T-helper 2 cell treated with Interferon-gamma antibody and Interleukin-4, amounts not matched to agents 5 μg/mL and 100 μg/mL, for 36 hours (primary cell): ENCODE measurements at regions not wholly inside any gene's neighbourhood (a gene's known extent, or its start where the extent isn't known, plus 50 kb on each side); places are given as distances from the start of the nearest gene placed in this dataset.

Source experiments
- DNase-seq: peaks from one replicate; pipeline ENCODE4 v3.0.0; 2021; ENCODE audit warnings: low spot score
- H3K27ac Mint-ChIP-seq: one replicate; pipeline ENCODE4 v1.8.0; 2021; ENCODE audit warnings: mild to moderate bottlenecking, mixed read lengths
- H3K27me3 Mint-ChIP-seq: one replicate; pipeline ENCODE4 v1.8.0; 2021; ENCODE audit warnings: low read depth, mixed read lengths
- H3K36me3 Mint-ChIP-seq: one replicate; pipeline ENCODE4 v1.8.0; 2021; ENCODE audit warnings: low read depth, mixed read lengths
- H3K4me1 Mint-ChIP-seq: one replicate; pipeline ENCODE4 v1.8.0; 2021; ENCODE audit warnings: low read depth, mixed read lengths
- H3K4me3 Mint-ChIP-seq: one replicate; pipeline ENCODE4 v1.8.0; 2022; ENCODE audit warnings: mild to moderate bottlenecking, moderate library complexity, mixed read lengths
- H3K9me3 Mint-ChIP-seq: one replicate; pipeline ENCODE4 v1.8.0; 2021; ENCODE audit warnings: mixed read lengths

DNA sequence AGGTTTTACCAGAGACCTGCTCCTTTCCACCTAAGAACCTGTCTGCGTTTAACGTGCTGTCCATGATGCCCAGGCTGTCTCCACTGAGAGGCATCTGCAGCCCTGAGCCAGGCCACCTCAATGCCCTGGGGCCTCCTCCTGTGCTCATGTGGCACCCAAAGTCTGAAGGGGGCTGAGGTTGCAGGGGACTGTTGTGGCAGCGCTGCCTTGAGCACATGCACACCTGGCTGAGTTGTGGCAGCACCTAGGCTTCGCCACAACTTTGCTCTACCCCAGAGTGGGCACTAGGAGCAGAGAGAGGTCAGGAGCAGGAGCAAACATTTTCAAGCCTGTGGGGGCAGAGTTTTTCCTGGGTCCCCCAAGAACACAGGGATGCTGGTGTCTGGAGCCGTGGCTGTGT lies 1527.1 kb downstream of the PLA2G4A start:
- Mint-ChIP-seq H3K4me3 (no peak overlapping the region), H3K4me1 (no peaks in the 10 kb centered on the region), H3K27me3 (no peaks in the 10 kb centered on the region), H3K27ac (no peak overlapping the region), H3K9me3 (peaks cover 25% of the 10 kb centered on the region), H3K36me3 (no peaks in the 10 kb centered on the region)
- DNase-seq, result no peak

DNA sequence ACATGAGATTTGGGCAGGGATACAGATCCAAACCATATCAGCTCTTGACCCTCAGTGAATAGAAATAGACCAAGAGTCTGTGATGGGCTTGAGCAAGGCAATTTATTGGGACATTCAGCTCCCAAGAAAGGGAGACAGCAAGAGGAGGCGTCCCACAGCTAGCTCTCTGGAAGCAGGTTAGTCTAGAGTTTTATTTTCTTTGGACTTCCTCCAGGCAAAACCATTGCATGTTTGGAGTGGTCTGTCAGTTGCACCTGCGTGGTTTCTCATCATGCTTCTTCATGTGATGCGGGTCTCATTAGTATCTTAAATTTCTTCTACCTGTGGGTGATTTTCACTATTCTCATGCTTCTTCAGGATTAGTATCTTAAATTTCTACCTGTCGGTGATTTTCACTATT lies 1530.6 kb downstream of the PLA2G4A start:
- H3K9me3 Mint-ChIP-seq, result peaks cover 28% of the 10 kb centered on the region
- H3K4me1 Mint-ChIP-seq, result no peaks in the 10 kb centered on the region

DNA sequence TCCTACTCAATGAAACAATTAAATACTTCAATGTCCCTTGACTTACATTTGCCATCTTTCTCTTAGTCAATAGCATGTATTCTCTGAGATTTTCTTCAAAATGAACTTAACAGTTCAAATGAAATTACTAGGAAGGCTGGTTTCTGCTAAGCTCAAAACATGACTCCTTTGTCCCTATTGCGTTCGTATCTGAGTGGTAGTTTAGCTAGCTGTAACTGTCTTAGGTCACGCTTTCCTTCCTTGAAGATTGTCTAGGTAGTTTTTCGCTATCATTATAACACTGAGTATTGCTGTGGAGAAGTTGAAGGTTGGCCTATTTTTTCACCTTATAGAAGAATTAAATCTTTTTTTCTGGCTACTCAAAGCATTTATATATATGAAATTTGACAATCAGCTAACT lies 1535.2 kb downstream of the PLA2G4A start:
- DNase-seq, result no peak
- Mint-ChIP-seq H3K27ac (no peak overlapping the region), H3K27me3 (no peaks in the 10 kb centered on the region), H3K4me3 (no peak overlapping the region), H3K4me1 (no peaks in the 10 kb centered on the region), H3K36me3 (no peaks in the 10 kb centered on the region), H3K9me3 (peaks cover 14% of the 10 kb centered on the region)

More for the DNA sequence above, 1530.6 kb downstream of the PLA2G4A start:
- no peak for DNase-seq
- H3K36me3 Mint-ChIP-seq, result no peaks in the 10 kb centered on the region
- H3K27ac Mint-ChIP-seq, result no peak overlapping the region
- H3K27me3 Mint-ChIP-seq, result no peaks in the 10 kb centered on the region
- H3K4me3 Mint-ChIP-seq, result no peak overlapping the region

DNA sequence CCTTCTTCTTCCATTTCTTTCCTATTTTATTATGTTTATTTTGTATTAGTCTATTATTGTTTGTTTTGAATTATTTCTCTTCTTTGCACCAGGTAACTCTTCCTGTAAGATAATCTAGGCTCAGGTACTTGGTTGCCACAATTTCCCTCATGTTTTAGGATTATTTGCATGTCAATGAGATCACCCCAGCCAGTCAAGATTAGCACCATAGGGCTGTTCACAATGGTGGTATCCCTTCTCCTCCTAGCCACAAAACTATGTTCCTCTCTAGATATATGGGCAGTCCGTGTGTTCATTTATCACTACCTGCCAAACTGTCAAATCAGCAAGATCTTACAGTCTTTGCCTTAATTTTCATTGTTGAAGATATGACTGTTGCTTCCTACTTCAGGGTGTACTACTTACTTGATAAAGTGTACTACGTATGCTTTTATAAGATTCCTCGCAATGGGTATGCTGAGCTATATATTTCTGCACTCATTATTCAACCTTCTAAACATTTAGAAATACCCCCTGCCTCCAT lies 1536.2 kb downstream of the PLA2G4A start:
- Mint-ChIP-seq H3K4me3 (no peak overlapping the region), H3K4me1 (no peaks in the 10 kb centered on the region), H3K27ac (no peak overlapping the region), H3K27me3 (no peaks in the 10 kb centered on the region), H3K36me3 (no peaks in the 10 kb centered on the region), H3K9me3 (peaks cover 6% of the 10 kb centered on the region)
- no peak for DNase-seq

DNA sequence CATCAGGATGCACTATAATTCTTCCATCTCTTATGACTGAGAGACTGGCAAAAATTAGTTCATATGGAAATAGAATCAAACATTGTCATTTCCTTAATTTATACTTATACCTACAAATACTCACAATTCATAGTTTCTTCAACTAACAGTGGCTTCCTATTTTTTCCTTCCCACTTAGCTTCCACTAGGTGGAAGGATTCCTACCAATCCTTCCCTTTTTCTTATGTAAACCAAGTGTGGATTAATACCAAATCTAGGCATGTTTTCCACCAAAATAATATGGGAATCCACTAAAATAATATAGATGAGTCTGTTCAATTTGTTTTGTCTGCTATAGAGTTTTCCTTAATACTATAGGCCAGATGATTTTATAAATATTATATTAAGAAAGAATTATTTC lies 1537.1 kb downstream of the PLA2G4A start:
- Mint-ChIP-seq H3K27ac (no peak overlapping the region), H3K27me3 (no peaks in the 10 kb centered on the region), H3K4me3 (no peak overlapping the region), H3K9me3 (peaks cover 6% of the 10 kb centered on the region), H3K36me3 (no peaks in the 10 kb centered on the region), H3K4me1 (no peaks in the 10 kb centered on the region)
- no peak for DNase-seq

DNA sequence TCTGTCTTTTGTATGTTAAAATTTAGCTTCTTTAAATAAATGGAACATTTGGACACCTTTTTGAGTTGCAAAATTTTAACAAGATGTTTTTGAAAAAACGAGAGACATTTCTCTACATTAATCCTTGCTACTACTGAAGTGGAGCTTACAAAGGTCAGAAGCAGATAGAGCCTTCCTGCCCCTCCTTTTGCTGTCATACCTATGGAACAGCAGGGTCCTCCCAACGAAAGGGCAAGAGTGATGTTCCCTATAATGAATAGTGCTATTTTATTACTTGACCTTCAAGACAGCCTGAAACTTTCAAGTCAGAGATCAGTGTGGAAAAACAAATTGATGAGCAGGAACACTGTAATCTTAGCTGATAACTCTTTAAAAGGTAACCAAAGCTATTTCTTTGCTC lies 1538.9 kb downstream of the PLA2G4A start:
- no peaks in the 10 kb centered on the region for H3K36me3 Mint-ChIP-seq
- no peaks in the 10 kb centered on the region for H3K4me1 Mint-ChIP-seq
- no peak for DNase-seq
- no peak overlapping the region for H3K27ac Mint-ChIP-seq
- no peaks in the 10 kb centered on the region for H3K9me3 Mint-ChIP-seq
- H3K4me3 Mint-ChIP-seq, result no peak overlapping the region
- no peaks in the 10 kb centered on the region for H3K27me3 Mint-ChIP-seq

DNA sequence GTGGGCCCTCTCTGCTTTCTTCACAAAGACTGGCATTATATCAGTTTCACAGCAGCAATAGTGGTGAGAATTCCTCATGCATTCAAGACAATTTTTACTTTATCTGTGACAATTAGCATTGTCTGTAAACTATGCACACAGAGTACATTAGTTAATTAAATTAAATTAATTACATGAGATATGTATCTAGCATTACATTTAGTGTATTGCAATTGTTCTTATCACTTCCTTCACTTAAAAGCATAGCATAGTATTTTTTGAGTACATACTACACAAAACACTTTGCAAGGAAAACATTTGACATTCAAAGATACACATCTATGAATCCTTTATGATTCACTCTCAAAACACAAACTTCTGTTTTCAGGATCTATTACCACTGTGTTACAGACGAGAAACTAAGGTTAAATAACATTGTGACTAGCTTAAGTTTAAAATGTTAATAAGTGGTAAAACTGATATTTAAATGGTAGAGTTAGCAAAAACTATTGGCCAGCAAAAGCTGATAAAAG lies 1542.6 kb downstream of the PLA2G4A start:
- Mint-ChIP-seq H3K36me3 (no peaks in the 10 kb centered on the region), H3K27me3 (no peaks in the 10 kb centered on the region), H3K9me3 (peaks cover 10% of the 10 kb centered on the region), H3K4me1 (no peaks in the 10 kb centered on the region), H3K27ac (no peak overlapping the region), H3K4me3 (no peak overlapping the region)
- no peak for DNase-seq

DNA sequence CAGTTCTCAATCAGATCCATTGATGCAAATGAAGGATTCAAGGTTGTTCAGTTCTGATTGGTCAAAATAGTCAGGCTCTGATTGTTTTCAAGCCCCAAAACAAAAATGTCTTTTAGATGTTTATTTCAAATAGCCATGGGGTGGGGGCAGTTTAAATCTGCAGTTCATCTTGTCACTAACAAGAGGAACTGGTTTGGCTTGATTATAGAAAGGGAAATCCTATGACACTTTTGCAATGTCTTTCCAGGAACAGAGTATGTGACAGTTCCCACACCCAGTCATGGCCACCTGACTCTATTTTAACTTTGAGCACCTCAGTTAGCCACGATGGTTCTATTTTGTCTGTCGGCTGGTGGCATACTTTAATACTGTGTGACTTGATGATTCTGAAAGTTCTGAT lies 1544.1 kb downstream of the PLA2G4A start:
- Mint-ChIP-seq H3K4me3 (no peak overlapping the region), H3K4me1 (no peaks in the 10 kb centered on the region), H3K27me3 (no peaks in the 10 kb centered on the region), H3K27ac (no peak overlapping the region), H3K9me3 (peaks cover 10% of the 10 kb centered on the region), H3K36me3 (no peaks in the 10 kb centered on the region)
- no peak for DNase-seq

DNA sequence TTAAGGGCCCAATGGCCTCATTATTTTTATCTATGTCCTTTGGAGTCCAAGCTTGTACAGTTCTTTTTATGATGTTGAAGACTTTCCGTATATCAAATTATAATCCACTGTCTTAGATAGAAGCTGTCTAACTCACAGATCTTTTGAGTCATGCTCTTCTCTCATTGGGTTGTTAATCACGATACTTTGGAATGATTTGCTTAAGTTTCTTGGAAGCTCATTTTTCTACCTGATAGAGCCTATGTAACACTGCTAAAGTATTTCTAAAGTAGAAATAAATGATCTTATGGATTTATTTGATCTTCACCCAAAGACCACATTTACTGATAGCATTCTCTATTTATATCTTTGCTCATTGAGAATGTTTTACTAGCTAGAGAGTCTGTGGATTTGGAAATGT lies 1554.1 kb downstream of the PLA2G4A start:
- no peak for DNase-seq
- Mint-ChIP-seq H3K36me3 (no peaks in the 10 kb centered on the region), H3K27ac (no peak overlapping the region), H3K9me3 (no peaks in the 10 kb centered on the region), H3K4me3 (no peak overlapping the region), H3K4me1 (no peaks in the 10 kb centered on the region), H3K27me3 (no peaks in the 10 kb centered on the region)

DNA sequence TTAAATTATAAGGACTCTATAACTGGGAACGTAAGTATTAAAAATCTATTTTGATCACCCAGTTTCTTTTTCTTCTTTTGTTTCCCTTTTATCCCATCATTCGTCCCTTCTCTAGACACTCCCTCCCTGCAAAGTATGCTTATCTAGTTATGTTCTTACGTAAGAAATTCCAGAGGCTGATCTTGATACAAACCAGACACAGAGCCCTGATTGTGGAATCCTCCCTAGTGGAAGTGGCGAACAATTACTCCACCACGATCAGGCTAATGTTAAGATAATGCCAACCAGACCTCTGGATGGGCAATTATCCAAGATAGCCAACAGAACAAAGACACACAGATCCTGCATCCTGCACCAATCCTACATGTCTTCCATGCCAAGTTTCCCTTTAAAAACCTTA lies 1557.4 kb downstream of the PLA2G4A start:
- no peak for DNase-seq
- Mint-ChIP-seq H3K27me3 (no peaks in the 10 kb centered on the region), H3K4me3 (no peak overlapping the region), H3K9me3 (peaks cover 9% of the 10 kb centered on the region), H3K27ac (no peak overlapping the region), H3K4me1 (no peaks in the 10 kb centered on the region), H3K36me3 (no peaks in the 10 kb centered on the region)

DNA sequence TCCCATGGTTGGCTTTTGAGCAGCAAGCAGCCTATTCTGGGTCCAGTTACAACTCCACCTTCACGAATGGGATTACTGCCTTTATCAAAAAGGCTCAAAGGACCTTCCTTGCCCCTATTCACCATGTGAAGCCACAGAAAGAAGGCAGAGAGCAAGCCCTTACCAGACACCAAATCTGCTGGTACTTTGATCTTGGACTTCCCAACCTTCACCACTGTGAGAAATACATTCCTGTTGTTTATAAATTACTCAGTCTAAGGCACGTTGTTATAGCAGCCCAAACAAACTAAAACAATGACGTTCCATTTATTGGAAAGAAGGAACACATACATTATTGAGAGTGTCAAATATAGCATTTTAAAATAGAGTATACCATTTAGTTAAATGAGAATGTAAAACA lies 1557.9 kb downstream of the PLA2G4A start:
- Mint-ChIP-seq H3K9me3 (peaks cover 9% of the 10 kb centered on the region), H3K27ac (no peak overlapping the region), H3K27me3 (no peaks in the 10 kb centered on the region), H3K4me3 (no peak overlapping the region), H3K36me3 (no peaks in the 10 kb centered on the region), H3K4me1 (no peaks in the 10 kb centered on the region)
- no peak for DNase-seq

DNA sequence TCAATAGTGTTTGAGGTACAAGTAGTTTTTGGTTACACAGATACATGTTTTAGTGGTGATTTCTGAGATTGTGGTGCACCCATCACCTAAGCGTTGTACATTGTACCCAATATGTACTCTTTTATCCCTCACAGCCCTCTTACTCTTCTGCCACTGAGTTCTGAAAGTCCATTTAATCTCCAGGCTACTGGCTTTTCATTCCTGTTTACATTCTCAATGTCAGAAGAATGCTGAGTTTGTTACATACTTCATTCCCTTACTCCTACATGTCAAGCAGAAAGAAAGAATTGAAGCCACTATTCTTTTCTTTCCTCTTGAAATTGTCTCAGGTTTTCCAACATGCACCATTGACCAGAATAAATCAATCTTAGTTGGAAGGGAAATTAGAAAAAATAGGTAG lies 1565.9 kb downstream of the PLA2G4A start:
- Mint-ChIP-seq H3K27me3 (no peaks in the 10 kb centered on the region), H3K9me3 (peaks cover 13% of the 10 kb centered on the region), H3K36me3 (no peaks in the 10 kb centered on the region), H3K4me3 (no peak overlapping the region), H3K4me1 (no peaks in the 10 kb centered on the region), H3K27ac (no peak overlapping the region)
- DNase-seq, result no peak

DNA sequence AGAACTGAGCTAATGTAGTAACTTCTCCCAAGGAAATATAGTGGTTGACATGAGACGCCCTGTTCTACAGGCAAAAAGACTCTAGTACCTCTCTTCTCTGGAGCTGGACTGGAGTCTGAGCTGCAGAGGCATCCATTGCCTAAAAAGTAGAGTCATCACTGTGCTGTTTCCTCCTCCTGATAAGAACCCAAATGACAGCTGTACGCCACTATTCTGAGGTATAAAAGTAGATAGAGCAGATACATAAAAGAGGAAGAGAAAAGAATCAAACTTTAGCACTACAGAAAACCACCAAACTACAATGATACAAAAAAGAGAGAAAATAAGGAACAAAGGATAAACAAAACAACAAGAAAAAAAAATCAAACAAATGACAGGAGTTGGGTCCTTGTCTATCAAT lies 1568.8 kb downstream of the PLA2G4A start:
- peaks cover 14% of the 10 kb centered on the region for H3K9me3 Mint-ChIP-seq
- no peaks in the 10 kb centered on the region for H3K4me1 Mint-ChIP-seq
- no peaks in the 10 kb centered on the region for H3K27me3 Mint-ChIP-seq
- no peaks in the 10 kb centered on the region for H3K36me3 Mint-ChIP-seq
- H3K4me3 Mint-ChIP-seq, result no peak overlapping the region
- no peak overlapping the region for H3K27ac Mint-ChIP-seq
- DNase-seq, result no peak

DNA sequence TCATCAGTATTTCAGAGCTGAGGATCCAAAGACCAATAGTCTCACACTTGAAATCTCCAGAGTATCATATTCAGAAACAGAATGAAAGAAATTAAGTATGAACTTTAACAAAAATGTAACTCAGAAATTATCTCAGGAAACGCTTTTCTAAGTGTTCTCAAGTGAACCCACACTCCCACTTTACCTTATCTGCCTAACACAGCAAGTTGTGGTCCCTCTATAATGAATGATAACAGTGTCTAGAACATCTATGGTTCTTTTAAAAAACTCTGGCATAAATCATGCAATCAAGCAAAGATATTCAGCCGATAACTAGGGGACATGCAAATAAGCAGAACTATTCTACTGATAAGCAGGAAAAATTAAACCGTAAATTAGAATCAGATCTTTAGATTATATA lies 1574.2 kb downstream of the PLA2G4A start:
- no peak overlapping the region for H3K27ac Mint-ChIP-seq

DNA sequence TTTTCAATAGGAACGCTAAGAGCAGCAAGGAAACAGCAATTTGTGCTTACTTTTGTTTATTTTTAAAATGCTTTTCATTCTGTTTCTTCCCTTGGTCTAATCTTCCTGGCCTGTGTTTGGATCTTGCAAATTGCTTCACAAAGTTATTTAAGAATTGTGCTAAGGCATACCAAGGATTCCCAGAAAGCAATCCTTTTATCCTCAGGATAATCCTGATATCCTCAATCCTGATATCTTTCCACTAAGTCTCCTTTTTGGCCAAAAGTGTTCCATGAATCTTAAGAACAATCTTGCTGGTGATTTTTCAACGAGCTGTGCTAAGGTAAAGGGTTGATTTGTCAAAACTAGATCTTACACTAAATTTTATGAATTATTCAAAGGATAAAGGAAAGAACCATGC lies 1577.9 kb downstream of the PLA2G4A start:
- no peak for DNase-seq
- no peaks in the 10 kb centered on the region for H3K27me3 Mint-ChIP-seq
- H3K4me1 Mint-ChIP-seq, result no peaks in the 10 kb centered on the region
- H3K4me3 Mint-ChIP-seq, result no peak overlapping the region
- H3K9me3 Mint-ChIP-seq, result no peaks in the 10 kb centered on the region
- no peaks in the 10 kb centered on the region for H3K36me3 Mint-ChIP-seq
- no peak overlapping the region for H3K27ac Mint-ChIP-seq

More for the DNA sequence above, 1574.2 kb downstream of the PLA2G4A start:
- Mint-ChIP-seq H3K4me1 (no peaks in the 10 kb centered on the region), H3K4me3 (no peak overlapping the region), H3K36me3 (no peaks in the 10 kb centered on the region), H3K9me3 (peaks cover 4% of the 10 kb centered on the region), H3K27me3 (no peaks in the 10 kb centered on the region)
- DNase-seq, result no peak
